Hepatocyte (in vitro differentiated cells): ENCODE measurements at regions not wholly inside any gene's neighbourhood (a gene's known extent, or its start where the extent isn't known, plus 50 kb on each side); places are given as distances from the start of the nearest gene placed in this dataset.

Source experiments
- DNase-seq: peaks from one replicate; pipeline ENCODE4 v3.0.0-alpha.2; 2016; ENCODE audit warnings: low spot score
- H2AFZ ChIP-seq: fragments of 200-600 bp; sonication (generic); 2 replicates; pipeline ENCODE4 v1.6.0; 2016; ENCODE audit warnings: antibody characterized with exemption, mild to moderate bottlenecking
- H3K27ac ChIP-seq: fragments of 200-600 bp; sonication (generic); 2 replicates; pipeline ENCODE4 v1.5.1; 2016; ENCODE audit warnings: mild to moderate bottlenecking
- H3K27me3 ChIP-seq: fragments of 200-600 bp; sonication (generic); 2 replicates; pipeline ENCODE4 v1.6.1; 2016
- H3K36me3 ChIP-seq: fragments of 200-600 bp; sonication (generic); replicated peaks from 2 replicates; pipeline ENCODE4 v1.5.1; 2016; ENCODE audit warnings: low read depth; ENCODE audit not compliant: insufficient read depth
- H3K4me1 ChIP-seq: fragments of 200-600 bp; sonication (generic); 2 replicates; pipeline ENCODE4 v1.5.1; 2016; ENCODE audit warnings: mild to moderate bottlenecking, moderate library complexity; ENCODE audit not compliant: insufficient read depth
- H3K4me2 ChIP-seq: fragments of 200-600 bp; sonication (generic); 2 replicates; pipeline ENCODE4 v1.6.0; 2016
- H3K4me3 ChIP-seq: fragments of 200-600 bp; sonication (generic); 2 replicates; pipeline ENCODE4 v1.5.1; 2016; ENCODE audit warnings: mild to moderate bottlenecking
- H3K79me2 ChIP-seq: fragments of 200-600 bp; sonication (generic); 2 replicates; pipeline ENCODE4 v1.6.0; 2017; ENCODE audit warnings: mild to moderate bottlenecking
- H3K9me2 ChIP-seq: fragments of 200-600 bp; sonication (generic); replicated peaks from 2 replicates; pipeline ENCODE4 v1.6.0; 2017; ENCODE audit warnings: mild to moderate bottlenecking; ENCODE audit not compliant: insufficient read depth
- H3K9me3 ChIP-seq: fragments of 200-600 bp; sonication (generic); 2 replicates; pipeline ENCODE4 v1.5.1; 2016; ENCODE audit warnings: low read depth, mild to moderate bottlenecking
- H4K20me1 ChIP-seq: fragments of 200-600 bp; sonication (generic); 2 replicates; pipeline ENCODE4 v1.6.0; 2016; ENCODE audit warnings: mild to moderate bottlenecking; ENCODE audit not compliant: insufficient read depth, poor library complexity, severe bottlenecking
- EZH2 ChIP-seq: fragments of 200-600 bp; sonication (generic); IDR thresholded peaks from 2 replicates; pipeline ENCODE4 v1.6.1; 2016; ENCODE audit warnings: antibody characterized with exemption, mild to moderate bottlenecking, borderline replicate concordance
- EZH2phosphoT487 ChIP-seq: fragments of 200-600 bp; sonication (generic); IDR thresholded peaks from one replicate; pipeline ENCODE4 v1.6.1; 2018; ENCODE audit warnings: antibody characterized with exemption, mild to moderate bottlenecking, low read depth, moderate library complexity; ENCODE audit not compliant: unreplicated experiment, severe bottlenecking
- WGBS: methylation state at CpG from one replicate; pipeline ENCODE4 v1.1.6; 2016; ENCODE audit warnings: low lambda C conversion rate; ENCODE audit errors: missing lambda C conversion rate; 5-methylcytosine and 5-hydroxymethylcytosine counted together
- TF ChIP-seq, protein P1 (sequence below): fragments of 200-600 bp; sonication (generic); IDR thresholded peaks from 2 replicates; pipeline ENCODE4 v1.5.1; 2016; ENCODE audit warnings: antibody characterized with exemption, mild to moderate bottlenecking; ENCODE audit not compliant: poor library complexity

DNA sequence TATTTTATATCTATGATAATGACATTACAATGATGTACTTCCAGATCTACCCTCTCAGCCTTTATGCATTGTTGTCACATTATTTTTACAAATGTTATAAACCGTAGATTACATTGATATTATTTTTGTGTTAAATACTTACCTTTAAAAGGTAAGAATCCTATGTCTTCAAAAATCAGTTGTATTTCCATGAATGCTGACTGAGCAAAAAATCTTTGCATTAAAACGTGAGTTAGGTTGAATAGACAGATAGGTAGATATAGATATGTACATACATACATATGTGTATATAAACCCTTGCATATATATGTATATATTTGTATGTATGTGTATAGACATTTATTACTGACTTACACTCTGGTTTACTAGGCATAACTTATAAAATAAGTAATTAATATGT lies 558.2 kb downstream of the CDH26 start:
- H3K27ac ChIP-seq, result no peak overlapping the region
- no peaks in the 10 kb centered on the region for H3K9me2 ChIP-seq
- no peak for TF ChIP-seq EZH2phosphoT487
- TF ChIP-seq, protein P1, sequence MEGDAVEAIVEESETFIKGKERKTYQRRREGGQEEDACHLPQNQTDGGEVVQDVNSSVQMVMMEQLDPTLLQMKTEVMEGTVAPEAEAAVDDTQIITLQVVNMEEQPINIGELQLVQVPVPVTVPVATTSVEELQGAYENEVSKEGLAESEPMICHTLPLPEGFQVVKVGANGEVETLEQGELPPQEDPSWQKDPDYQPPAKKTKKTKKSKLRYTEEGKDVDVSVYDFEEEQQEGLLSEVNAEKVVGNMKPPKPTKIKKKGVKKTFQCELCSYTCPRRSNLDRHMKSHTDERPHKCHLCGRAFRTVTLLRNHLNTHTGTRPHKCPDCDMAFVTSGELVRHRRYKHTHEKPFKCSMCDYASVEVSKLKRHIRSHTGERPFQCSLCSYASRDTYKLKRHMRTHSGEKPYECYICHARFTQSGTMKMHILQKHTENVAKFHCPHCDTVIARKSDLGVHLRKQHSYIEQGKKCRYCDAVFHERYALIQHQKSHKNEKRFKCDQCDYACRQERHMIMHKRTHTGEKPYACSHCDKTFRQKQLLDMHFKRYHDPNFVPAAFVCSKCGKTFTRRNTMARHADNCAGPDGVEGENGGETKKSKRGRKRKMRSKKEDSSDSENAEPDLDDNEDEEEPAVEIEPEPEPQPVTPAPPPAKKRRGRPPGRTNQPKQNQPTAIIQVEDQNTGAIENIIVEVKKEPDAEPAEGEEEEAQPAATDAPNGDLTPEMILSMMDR, result no peak
- TF ChIP-seq EZH2, result no peak
- no peaks in the 10 kb centered on the region for H4K20me1 ChIP-seq
- no peaks in the 10 kb centered on the region for H3K4me1 ChIP-seq
- H3K4me2 ChIP-seq, result no peak overlapping the region
- no peak for DNase-seq
- H2AFZ ChIP-seq, result no peak overlapping the region
- H3K79me2 ChIP-seq, result no peaks in the 10 kb centered on the region
- no peaks in the 10 kb centered on the region for H3K36me3 ChIP-seq
- no peaks in the 10 kb centered on the region for H3K9me3 ChIP-seq
- no peaks in the 10 kb centered on the region for H3K27me3 ChIP-seq
- 83% methylated on average over 2 of the region's 2 CpGs for WGBS
- H3K4me3 ChIP-seq, result no peak overlapping the region

DNA sequence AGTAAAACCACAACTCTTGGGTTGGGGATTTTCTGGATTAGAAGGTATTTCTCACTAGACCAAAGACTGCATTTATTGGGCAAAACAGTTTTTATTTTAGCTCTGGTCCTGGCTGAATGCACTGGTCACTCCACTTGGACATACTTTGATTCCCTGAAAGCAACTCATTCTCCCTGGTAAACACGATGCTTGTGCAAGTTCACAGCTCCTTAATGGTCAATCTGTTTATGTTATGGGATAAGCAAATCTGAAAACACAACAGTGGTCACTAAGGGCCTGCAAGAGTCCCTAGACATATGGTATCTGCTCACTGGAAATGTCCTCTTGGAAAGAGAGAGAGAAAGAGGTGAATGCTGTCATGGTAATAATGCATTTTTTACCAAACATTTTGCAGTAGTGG lies 559.8 kb downstream of the CDH26 start:
- Histone ChIP-seq H3K4me1 (no peaks in the 10 kb centered on the region), H3K4me2 (no peak overlapping the region), H3K9me2 (no peaks in the 10 kb centered on the region), H3K36me3 (no peaks in the 10 kb centered on the region), H3K4me3 (no peak overlapping the region), H3K27me3 (no peaks in the 10 kb centered on the region), H2AFZ (no peak overlapping the region), H3K9me3 (no peaks in the 10 kb centered on the region), H3K27ac (no peak overlapping the region), H4K20me1 (no peaks in the 10 kb centered on the region), H3K79me2 (no peaks in the 10 kb centered on the region)
- DNase-seq, result no peak
- no peak for TF ChIP-seq EZH2phosphoT487
- WGBS, result 64% methylated on average over 1 of the region's 1 CpG

DNA sequence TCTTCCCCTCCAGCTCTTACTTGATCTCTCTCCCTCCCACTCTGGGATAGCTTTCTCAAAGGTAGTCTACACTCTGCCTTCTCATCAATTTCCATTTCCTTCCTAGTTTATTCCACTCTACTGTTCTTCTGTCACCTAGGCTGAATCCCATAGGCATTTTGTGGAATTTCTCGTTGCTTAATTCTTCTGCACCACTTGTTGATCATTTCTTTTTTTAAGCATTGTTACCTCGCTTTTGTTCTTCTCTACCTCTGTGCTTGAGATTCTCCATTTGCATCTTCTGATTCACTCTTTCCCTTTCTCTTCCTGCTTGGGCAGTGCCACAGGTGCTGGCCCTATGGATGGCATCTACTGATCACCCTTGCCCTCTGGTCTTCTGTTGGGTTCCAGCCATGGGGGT lies 567.2 kb downstream of the CDH26 start:
- DNase-seq, result no peak
- no peaks in the 10 kb centered on the region for H3K36me3 ChIP-seq
- WGBS, result 90% methylated on average over 2 of the region's 2 CpGs
- H3K9me2 ChIP-seq, result no peaks in the 10 kb centered on the region
- H3K79me2 ChIP-seq, result no peaks in the 10 kb centered on the region
- no peaks in the 10 kb centered on the region for H3K4me1 ChIP-seq
- H3K4me3 ChIP-seq, result no peak overlapping the region
- TF ChIP-seq EZH2 (no peak), EZH2phosphoT487 (no peak)
- TF ChIP-seq, protein P1, result no peak
- H3K27me3 ChIP-seq, result no peaks in the 10 kb centered on the region
- H4K20me1 ChIP-seq, result no peaks in the 10 kb centered on the region
- H2AFZ ChIP-seq, result no peak overlapping the region
- no peaks in the 10 kb centered on the region for H3K9me3 ChIP-seq
- H3K4me2 ChIP-seq, result no peak overlapping the region
- H3K27ac ChIP-seq, result no peak overlapping the region

DNA sequence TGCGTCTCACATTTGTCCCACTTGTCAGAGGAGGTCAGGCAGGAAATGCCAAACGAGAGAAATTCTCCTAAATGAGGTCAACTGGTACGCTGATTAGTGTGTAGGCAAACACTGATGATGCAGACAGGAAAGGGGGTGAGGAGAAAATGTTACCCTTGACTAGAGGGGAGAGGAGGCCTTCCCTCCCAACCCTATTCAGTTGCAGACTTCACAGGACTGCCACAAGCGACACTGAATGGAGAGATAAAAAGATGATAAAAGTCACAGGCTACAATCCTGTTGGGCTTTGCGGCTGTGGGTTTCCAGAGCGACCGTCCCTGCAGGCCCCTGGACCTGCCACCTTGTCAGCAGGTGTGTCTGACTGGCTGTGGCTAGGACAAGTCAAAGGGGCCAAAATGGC lies 569.4 kb downstream of the CDH26 start:
- DNase-seq, result no peak
- H3K4me3 ChIP-seq, result no peak overlapping the region
- H3K9me3 ChIP-seq, result no peaks in the 10 kb centered on the region
- no peaks in the 10 kb centered on the region for H3K27me3 ChIP-seq
- no peak overlapping the region for H2AFZ ChIP-seq
- WGBS, result 47% methylated on average over 7 of the region's 7 CpGs
- no peak for TF ChIP-seq EZH2phosphoT487
- TF ChIP-seq, protein P1, result no peak
- TF ChIP-seq EZH2, result no peak
- no peaks in the 10 kb centered on the region for H3K9me2 ChIP-seq
- H3K4me1 ChIP-seq, result no peaks in the 10 kb centered on the region
- H3K4me2 ChIP-seq, result no peak overlapping the region
- H3K36me3 ChIP-seq, result no peaks in the 10 kb centered on the region
- no peaks in the 10 kb centered on the region for H4K20me1 ChIP-seq
- no peaks in the 10 kb centered on the region for H3K79me2 ChIP-seq
- H3K27ac ChIP-seq, result no peak overlapping the region
